PC-3 (cell line): ENCODE measurements at regions not wholly inside any gene's neighbourhood (a gene's known extent, or its start where the extent isn't known, plus 50 kb on each side); places are given as distances from the start of the nearest gene placed in this dataset.
"Not testable (repeated sequence)": the region's sequence is repeated elsewhere in the genome, so short reads cannot be mapped to it uniquely, and the experiment has no call there.

Experiments
- ATAC-seq: fragments of 200-7000 bp; cut with Tn5 transposase; 2 replicates; pipeline ENCODE4 v1.9.1; 2020; ENCODE audit warnings: mild to moderate bottlenecking, moderate library complexity
- BruUV-seq: library from RNA; stranded (reverse); fragments of 400-500 nt; replicated peaks from 2 replicates; lab custom pipeline; 2021; lab: Mats Ljungman, UMichigan
- CTCF ChIA-PET: fragments of 300-600 bp; sonication (Branson Sonifier 250); formaldehyde crosslinking; loops from one replicate; lab custom pipeline; 2022; ENCODE audit warnings: antibody characterized with exemption; lab: Charles Lee
- POLR2A ChIA-PET: fragments of 300-600 bp; sonication (Branson Sonifier 250); formaldehyde crosslinking; loops from one replicate; lab custom pipeline; 2022; ENCODE audit warnings: antibody characterized with exemption; ENCODE audit not compliant: unreplicated experiment; lab: Charles Lee
- DNase-seq: peaks from one replicate; pipeline ENCODE4 v3.0.0-alpha.2; 2015
- H2AFZ ChIP-seq: fragments of 300-600 bp; sonication (generic); 2 replicates; pipeline ENCODE4 v1.6.0; 2016; ENCODE audit warnings: antibody characterized with exemption, low read length
- H3F3A ChIP-seq: fragments of 300-600 bp; sonication (generic); one replicate; pipeline ENCODE4 v1.6.0; 2017; ENCODE audit warnings: antibody characterized with exemption, low read length, control low read depth, mild to moderate bottlenecking; ENCODE audit not compliant: unreplicated experiment
- H3K27ac ChIP-seq: fragments of 300-600 bp; sonication (generic); 2 replicates; pipeline ENCODE4 v1.5.1; 2016; ENCODE audit warnings: mild to moderate bottlenecking, low read length
- H3K27me3 ChIP-seq: fragments of 300-600 bp; sonication (generic); 2 replicates; pipeline ENCODE4 v1.6.1; 2016; ENCODE audit warnings: low read length, mixed read lengths
- H3K36me3 ChIP-seq: fragments of 300-600 bp; sonication (generic); 2 replicates; pipeline ENCODE4 v1.6.1; 2016; ENCODE audit warnings: low read depth, mixed run types, low read length, mixed read lengths
- H3K4me1 ChIP-seq: fragments of 300-600 bp; sonication (generic); 2 replicates; pipeline ENCODE4 v1.5.1; 2016; ENCODE audit warnings: low read length; ENCODE audit not compliant: insufficient read depth
- H3K4me2 ChIP-seq: fragments of 300-600 bp; sonication (generic); 2 replicates; pipeline ENCODE4 v1.6.0; 2016; ENCODE audit warnings: low read length
- H3K4me3 ChIP-seq: fragments of 300-600 bp; sonication (generic); 2 replicates; pipeline ENCODE4 v1.5.1; 2016; ENCODE audit warnings: mild to moderate bottlenecking, low read length, mixed read lengths
- H3K79me2 ChIP-seq: fragments of 300-600 bp; sonication (generic); 2 replicates; pipeline ENCODE4 v1.6.1; 2017; ENCODE audit warnings: low read length, mixed read lengths
- H3K9ac ChIP-seq: fragments of 300-600 bp; sonication (generic); 2 replicates; pipeline ENCODE4 v1.6.0; 2016; ENCODE audit warnings: mild to moderate bottlenecking, low read length
- H3K9me2 ChIP-seq: fragments of 300-600 bp; sonication (generic); replicated peaks from 2 replicates; pipeline ENCODE4 v1.6.1; 2016; ENCODE audit warnings: mixed run types, low read length, mixed read lengths
- H3K9me3 ChIP-seq: fragments of 300-600 bp; sonication (generic); 2 replicates; pipeline ENCODE4 v1.6.1; 2016; ENCODE audit warnings: low read length, mixed read lengths
- H4K20me1 ChIP-seq: fragments of 300-600 bp; sonication (generic); 2 replicates; pipeline ENCODE4 v1.6.1; 2016; ENCODE audit warnings: low read length, mixed read lengths
- intact Hi-C: fragments of 100-400 bp; cut with micrococcal nuclease; formaldehyde crosslinking; loops from 2 replicates; pipeline ENCODE4 v1.9.0; 2023

DNA sequence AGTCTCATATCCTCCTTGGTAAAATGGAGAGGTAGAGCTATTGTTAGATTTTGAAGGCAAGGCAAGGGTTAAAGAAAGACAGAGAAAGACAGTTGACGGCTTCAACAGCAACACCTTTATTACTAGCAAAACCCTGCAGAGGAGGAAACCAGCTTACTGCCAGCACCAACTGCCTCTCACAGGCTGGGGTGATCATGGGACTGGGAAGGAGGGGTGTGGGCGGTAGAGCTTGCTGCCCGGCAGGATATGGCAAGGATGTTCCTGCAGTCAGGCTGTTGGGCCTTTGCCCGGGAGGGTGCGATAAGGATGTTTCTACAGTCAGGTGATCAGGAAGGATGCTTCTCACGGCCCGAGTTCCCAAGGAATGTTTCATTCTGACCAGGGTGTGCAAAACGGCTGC is 310.0 kb downstream of the FOXD4L4 start:
- H3K79me2 ChIP-seq, H3K9ac ChIP-seq, H3K27me3 ChIP-seq, POLR2A ChIA-PET, H3K9me2 ChIP-seq, intact Hi-C loops, H2AFZ ChIP-seq, ATAC-seq, H3K4me1 ChIP-seq, H3F3A ChIP-seq, DNase-seq, H3K36me3 ChIP-seq, H3K27ac ChIP-seq, H3K9me3 ChIP-seq, BruUV-seq, H3K4me2 ChIP-seq, H3K4me3 ChIP-seq, CTCF ChIA-PET, H4K20me1 ChIP-seq: not testable (repeated sequence)

DNA sequence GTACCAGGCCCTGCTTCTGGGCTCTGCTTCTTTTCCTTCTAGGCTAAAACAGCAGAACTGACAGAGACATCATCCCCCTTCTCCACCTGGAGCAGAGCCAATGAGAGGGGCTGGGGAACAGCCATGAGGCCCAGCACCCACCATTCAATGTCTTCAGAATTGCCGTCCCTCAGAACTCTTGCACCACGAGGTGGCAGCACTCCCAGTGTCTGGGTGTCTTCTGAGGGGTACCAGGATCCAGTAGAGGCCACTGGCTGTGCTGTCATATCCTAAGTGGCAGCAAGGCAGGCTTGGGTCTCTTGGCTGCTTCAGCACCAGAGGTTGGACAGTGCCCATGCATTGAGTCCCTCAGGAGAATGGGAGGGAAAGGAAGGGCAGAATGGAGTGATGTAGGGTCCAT is 312.8 kb downstream of the FOXD4L4 start:
- H3K27me3 ChIP-seq, POLR2A ChIA-PET, H3K4me3 ChIP-seq, H4K20me1 ChIP-seq, intact Hi-C loops, BruUV-seq, H3K79me2 ChIP-seq, H3K27ac ChIP-seq, H3K9me2 ChIP-seq, H3K4me1 ChIP-seq, H3K4me2 ChIP-seq, CTCF ChIA-PET, H3K36me3 ChIP-seq, ATAC-seq, H3K9ac ChIP-seq, H2AFZ ChIP-seq, H3F3A ChIP-seq, DNase-seq, H3K9me3 ChIP-seq: not testable (repeated sequence)

DNA sequence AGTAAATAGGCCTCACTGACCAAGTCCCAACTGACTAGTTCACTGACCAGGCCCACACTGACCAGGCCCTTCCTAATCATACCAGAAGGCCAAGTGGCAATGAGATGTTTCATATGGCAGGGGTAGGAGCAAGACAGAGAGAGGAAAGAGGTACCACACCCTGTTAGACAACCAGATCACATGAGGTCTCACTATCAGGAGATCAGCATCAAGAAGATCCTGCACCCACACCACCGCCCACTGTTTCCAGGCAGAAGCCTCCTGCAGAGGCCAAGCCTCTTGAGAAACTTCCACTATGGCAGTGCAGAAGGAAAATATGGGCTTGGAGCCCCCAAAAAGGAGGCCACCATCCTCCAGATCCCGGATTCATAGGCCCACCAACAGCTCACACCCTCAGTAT is 317.8 kb downstream of the FOXD4L4 start:
- H3K27ac ChIP-seq, H4K20me1 ChIP-seq, intact Hi-C loops, H3K27me3 ChIP-seq, H3F3A ChIP-seq, H3K79me2 ChIP-seq, ATAC-seq, H3K9me2 ChIP-seq, H3K4me1 ChIP-seq, POLR2A ChIA-PET, DNase-seq, H3K4me2 ChIP-seq, BruUV-seq, H3K9me3 ChIP-seq, CTCF ChIA-PET, H3K36me3 ChIP-seq, H2AFZ ChIP-seq, H3K9ac ChIP-seq, H3K4me3 ChIP-seq: not testable (repeated sequence)

DNA sequence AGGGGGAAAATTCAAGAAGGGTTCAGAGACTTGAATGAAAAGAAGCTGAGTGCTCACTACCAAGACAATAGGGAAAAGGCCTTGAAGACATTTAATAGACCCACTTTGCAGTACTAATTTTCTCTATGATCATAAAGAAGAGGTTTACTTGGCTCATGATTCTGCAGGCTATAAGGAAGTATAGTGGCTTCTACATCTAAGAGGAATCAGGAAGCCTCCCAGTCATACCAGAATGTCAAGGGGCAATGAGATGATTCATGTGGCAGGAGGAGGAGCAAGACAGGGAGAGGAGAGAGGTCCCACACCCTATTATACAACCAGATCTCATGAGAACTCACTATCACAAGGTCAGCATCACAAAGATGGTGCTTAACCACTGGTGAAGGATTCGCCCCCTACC is 323.7 kb downstream of the FOXD4L4 start:
- ATAC-seq, POLR2A ChIA-PET: not testable (repeated sequence)

DNA sequence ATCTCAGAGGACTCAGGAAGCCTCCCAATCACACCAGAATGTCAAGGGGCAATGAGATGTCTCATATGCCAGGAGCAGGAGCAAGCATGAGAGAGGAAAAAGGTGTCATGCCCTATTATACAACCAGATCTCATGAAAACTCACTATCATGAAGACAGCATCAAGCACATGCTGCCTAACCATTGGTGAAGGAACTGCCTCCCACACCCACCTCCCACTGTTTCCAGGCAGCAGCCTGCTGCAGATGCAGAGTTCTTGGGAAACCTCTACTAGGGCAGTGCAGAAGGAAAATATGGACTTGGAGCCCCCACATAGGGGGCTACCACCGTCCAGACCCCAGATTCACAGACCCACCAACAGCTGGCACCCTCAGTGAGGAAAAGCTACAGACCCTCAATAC is 326.9 kb downstream of the FOXD4L4 start:
- POLR2A ChIA-PET, BruUV-seq, intact Hi-C loops: not testable (repeated sequence)

More for the DNA sequence above, 323.7 kb downstream of the FOXD4L4 start:
- intact Hi-C loops, H3K4me3 ChIP-seq, H3K9me2 ChIP-seq, H3K4me1 ChIP-seq, BruUV-seq, H3K27me3 ChIP-seq, DNase-seq, H2AFZ ChIP-seq, H3F3A ChIP-seq, H4K20me1 ChIP-seq, H3K27ac ChIP-seq, CTCF ChIA-PET, H3K79me2 ChIP-seq, H3K4me2 ChIP-seq, H3K36me3 ChIP-seq, H3K9me3 ChIP-seq, H3K9ac ChIP-seq: not testable (repeated sequence)

DNA sequence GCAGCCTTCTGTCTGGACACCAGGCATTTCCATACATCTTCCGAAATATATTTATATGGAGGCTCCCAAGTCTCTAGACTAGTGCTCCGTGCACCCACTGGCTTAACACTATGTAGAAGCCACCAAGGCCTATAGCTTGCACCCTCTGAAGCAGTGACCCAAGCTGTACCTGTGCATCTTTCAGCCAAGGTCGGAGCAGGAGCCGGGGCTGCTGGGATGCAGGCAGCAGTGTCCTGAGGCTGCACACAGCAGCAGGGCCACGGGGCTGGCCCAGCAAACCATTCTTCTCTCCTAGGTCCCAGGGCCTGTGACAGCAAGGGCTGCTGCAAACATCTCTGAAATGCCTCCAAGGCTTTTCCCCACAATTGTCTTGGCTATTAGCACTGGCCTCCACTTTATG is 328.8 kb downstream of the FOXD4L4 start:
- H3K4me3 ChIP-seq, POLR2A ChIA-PET, H3K4me2 ChIP-seq, ATAC-seq, H3K79me2 ChIP-seq, BruUV-seq, intact Hi-C loops, CTCF ChIA-PET, H3F3A ChIP-seq, H3K27ac ChIP-seq, H3K9me3 ChIP-seq, H3K27me3 ChIP-seq, H3K9ac ChIP-seq, DNase-seq, H4K20me1 ChIP-seq, H3K9me2 ChIP-seq, H2AFZ ChIP-seq, H3K4me1 ChIP-seq, H3K36me3 ChIP-seq: not testable (repeated sequence)

More for the DNA sequence above, 326.9 kb downstream of the FOXD4L4 start:
- H3K27ac ChIP-seq, H3K9me3 ChIP-seq, CTCF ChIA-PET, H3K9me2 ChIP-seq, H3K27me3 ChIP-seq, H3F3A ChIP-seq, H3K4me2 ChIP-seq, H3K79me2 ChIP-seq, DNase-seq, ATAC-seq, H3K4me1 ChIP-seq, H3K9ac ChIP-seq, H4K20me1 ChIP-seq, H3K4me3 ChIP-seq, H3K36me3 ChIP-seq, H2AFZ ChIP-seq: not testable (repeated sequence)

DNA sequence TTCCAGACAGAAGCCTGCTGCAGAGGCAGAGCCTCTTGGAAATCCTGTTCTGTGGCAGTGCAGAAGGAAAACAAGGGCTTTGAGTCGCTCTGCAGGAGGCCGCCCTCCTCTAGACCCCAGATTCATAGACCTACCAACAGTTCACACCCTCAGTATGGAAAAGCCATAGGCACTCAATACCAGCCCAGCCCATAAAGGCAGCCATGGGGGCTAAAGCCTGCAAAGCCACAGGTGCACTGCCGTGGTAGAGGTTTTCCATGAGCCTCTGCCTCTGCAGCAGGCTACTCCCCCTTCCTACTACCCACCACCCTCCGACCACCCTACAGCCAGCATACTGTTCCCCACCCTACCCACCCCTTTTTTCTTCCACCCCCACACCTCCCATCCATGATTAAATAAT is 330.3 kb downstream of the FOXD4L4 start:
- H3K27me3 ChIP-seq, H3K9ac ChIP-seq, H3K4me1 ChIP-seq, H3K9me2 ChIP-seq, CTCF ChIA-PET, intact Hi-C loops, ATAC-seq, H3K4me2 ChIP-seq, H4K20me1 ChIP-seq, H3K4me3 ChIP-seq, DNase-seq, H3F3A ChIP-seq, BruUV-seq, H3K79me2 ChIP-seq, H2AFZ ChIP-seq, H3K9me3 ChIP-seq, H3K27ac ChIP-seq, H3K36me3 ChIP-seq, POLR2A ChIA-PET: not testable (repeated sequence)
